IgD-negative memory B cell (primary cell): ENCODE measurements at regions not wholly inside any gene's neighbourhood (a gene's known extent, or its start where the extent isn't known, plus 50 kb on each side); places are given as distances from the start of the nearest gene placed in this dataset.

Source experiments
- H3K27ac Mint-ChIP-seq, 3 donors: one replicate each; pipeline ENCODE4 v1.8.0; 2020 to 2022; ENCODE audit warnings: mild to moderate bottlenecking in 3 of 3, mixed read lengths in 3 of 3, moderate library complexity in 1 of 3
- H3K27me3 Mint-ChIP-seq: one replicate; pipeline ENCODE4 v1.8.0; 2021; ENCODE audit warnings: mixed read lengths
- H3K36me3 Mint-ChIP-seq: one replicate; pipeline ENCODE4 v1.8.0; 2020; ENCODE audit warnings: mild to moderate bottlenecking, mixed read lengths
- H3K4me1 Mint-ChIP-seq, 3 donors: one replicate each; pipeline ENCODE4 v1.8.0; 2020 to 2022; ENCODE audit warnings: mixed read lengths in 3 of 3, mild to moderate bottlenecking in 1 of 3
- H3K4me3 Mint-ChIP-seq, 4 donors: one replicate each; pipeline ENCODE4 v1.8.0; 2020 to 2022; ENCODE audit warnings: mild to moderate bottlenecking in 4 of 4, mixed read lengths in 4 of 4, moderate library complexity in 3 of 4
- H3K9me3 Mint-ChIP-seq, 3 donors: one replicate each; pipeline ENCODE4 v1.8.0; 2020 to 2021; ENCODE audit warnings: mixed read lengths in 3 of 3, mild to moderate bottlenecking in 1 of 3

- H3K9me3 Mint-ChIP-seq, result peaks cover 0 to 9% (median 4%) of the 10 kb centered on the region in 3 donors
- H3K27ac Mint-ChIP-seq, result no peak overlapping the region
- H3K4me3 Mint-ChIP-seq, result no peak overlapping the region
- H3K36me3 Mint-ChIP-seq, result no peaks in the 10 kb centered on the region
- no peaks in the 10 kb centered on the region for H3K27me3 Mint-ChIP-seq
- H3K4me1 Mint-ChIP-seq, result no peaks in the 10 kb centered on the region
These were observed 823.2 kb upstream of the SALL3 start for GRCh38 chr18:78156466-78156865.

- Mint-ChIP-seq H3K27me3 (no peaks in the 10 kb centered on the region), H3K36me3 (no peaks in the 10 kb centered on the region), H3K9me3 (peaks cover 0 to 12% (median 7%) of the 10 kb centered on the region in 3 donors), H3K4me1 (no peaks in the 10 kb centered on the region), H3K4me3 (no peak overlapping the region), H3K27ac (no peak overlapping the region)
These were observed 820.7 kb upstream of the SALL3 start for GRCh38 chr18:78158943-78159342.

DNA sequence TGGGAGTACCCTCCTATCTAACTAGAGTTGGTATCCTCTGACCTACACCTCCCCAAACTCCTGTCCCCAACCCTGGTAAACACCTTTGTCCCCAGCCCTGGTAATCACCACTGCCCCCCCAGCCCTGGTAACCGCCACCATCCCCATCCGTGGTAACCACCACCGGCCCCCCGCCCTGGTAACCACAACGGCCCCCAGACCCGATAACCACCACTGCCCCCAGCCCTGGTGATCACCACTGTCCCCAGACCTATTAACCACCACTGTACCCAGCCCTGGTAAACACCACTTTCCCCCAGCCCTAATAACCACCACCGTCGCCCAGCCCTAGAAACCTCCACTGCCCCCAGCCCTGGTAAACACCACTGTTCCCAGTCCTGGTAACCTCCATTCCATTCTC lies 820.2 kb upstream of the SALL3 start:
- H3K9me3 Mint-ChIP-seq, result peaks cover 0 to 12% (median 7%) of the 10 kb centered on the region in 3 donors
- H3K27ac Mint-ChIP-seq, result no peak overlapping the region
- H3K4me3 Mint-ChIP-seq, result no peak overlapping the region
- H3K27me3 Mint-ChIP-seq, result no peaks in the 10 kb centered on the region
- H3K4me1 Mint-ChIP-seq, result no peaks in the 10 kb centered on the region
- no peaks in the 10 kb centered on the region for H3K36me3 Mint-ChIP-seq

GRCh38 chr18:78160961-78161656 lies 818.5 kb upstream of the SALL3 start:
- Mint-ChIP-seq H3K4me3 (no peak overlapping the region), H3K4me1 (no peaks in the 10 kb centered on the region), H3K27me3 (no peaks in the 10 kb centered on the region), H3K27ac (no peak overlapping the region), H3K36me3 (no peaks in the 10 kb centered on the region), H3K9me3 (peaks cover 0 to 12% (median 7%) of the 10 kb centered on the region in 3 donors)

GRCh38 chr18:78165525-78165924 lies 814.1 kb upstream of the SALL3 start:
- H3K9me3 Mint-ChIP-seq, result peaks cover 4 to 12% (median 8%) of the 10 kb centered on the region in 3 donors
- H3K27me3 Mint-ChIP-seq, result no peaks in the 10 kb centered on the region
- no peak overlapping the region for H3K27ac Mint-ChIP-seq
- H3K36me3 Mint-ChIP-seq, result no peaks in the 10 kb centered on the region
- H3K4me1 Mint-ChIP-seq, result no peaks in the 10 kb centered on the region
- no peak overlapping the region for H3K4me3 Mint-ChIP-seq

- peaks cover 2 to 8% (median 4%) of the 10 kb centered on the region in 3 donors for H3K9me3 Mint-ChIP-seq
These were observed 811.1 kb upstream of the SALL3 start for GRCh38 chr18:78168526-78168925.

DNA sequence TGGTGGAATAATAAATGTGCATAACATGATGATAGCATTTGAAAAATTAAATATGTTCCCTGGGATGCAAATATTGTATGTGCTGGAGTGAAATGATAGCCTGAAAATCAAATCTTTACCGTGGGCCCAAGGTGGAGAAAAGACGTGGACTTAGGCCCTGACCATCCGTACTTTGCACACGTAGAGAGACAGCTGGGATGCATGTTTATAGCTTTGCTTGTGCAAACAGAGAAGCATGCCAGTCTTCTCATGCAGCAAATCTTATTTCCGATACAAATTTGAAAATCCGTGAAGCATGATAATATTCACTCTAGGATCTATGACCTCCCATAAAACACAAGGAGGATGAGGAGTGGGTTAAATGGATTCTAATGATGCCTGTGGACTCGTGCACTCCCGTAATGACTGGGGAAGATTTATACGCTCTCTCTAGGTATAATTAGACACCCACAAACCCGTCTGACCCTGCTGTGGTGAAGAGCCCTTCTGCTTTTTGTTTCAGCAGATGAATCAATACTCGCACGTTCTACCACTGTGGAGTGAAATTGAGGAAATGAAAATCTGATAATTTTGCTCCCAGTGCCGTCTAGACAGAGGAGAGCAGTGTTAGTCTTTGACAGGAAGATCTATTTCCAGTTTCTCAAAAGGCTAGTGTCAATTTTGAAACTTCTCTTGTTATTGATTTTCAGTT lies 810.3 kb upstream of the SALL3 start:
- peaks cover 2 to 8% (median 4%) of the 10 kb centered on the region in 3 donors for H3K9me3 Mint-ChIP-seq
- H3K4me3 Mint-ChIP-seq, result no peak overlapping the region
- no peaks in the 10 kb centered on the region for H3K27me3 Mint-ChIP-seq
- no peaks in the 10 kb centered on the region for H3K36me3 Mint-ChIP-seq
- H3K27ac Mint-ChIP-seq, result no peak overlapping the region
- H3K4me1 Mint-ChIP-seq, result no peaks in the 10 kb centered on the region

More at GRCh38 chr18:78168526-78168925, 811.1 kb upstream of the SALL3 start:
- Mint-ChIP-seq H3K27ac (no peak overlapping the region), H3K4me3 (no peak overlapping the region), H3K36me3 (no peaks in the 10 kb centered on the region), H3K4me1 (no peaks in the 10 kb centered on the region), H3K27me3 (no peaks in the 10 kb centered on the region)

DNA sequence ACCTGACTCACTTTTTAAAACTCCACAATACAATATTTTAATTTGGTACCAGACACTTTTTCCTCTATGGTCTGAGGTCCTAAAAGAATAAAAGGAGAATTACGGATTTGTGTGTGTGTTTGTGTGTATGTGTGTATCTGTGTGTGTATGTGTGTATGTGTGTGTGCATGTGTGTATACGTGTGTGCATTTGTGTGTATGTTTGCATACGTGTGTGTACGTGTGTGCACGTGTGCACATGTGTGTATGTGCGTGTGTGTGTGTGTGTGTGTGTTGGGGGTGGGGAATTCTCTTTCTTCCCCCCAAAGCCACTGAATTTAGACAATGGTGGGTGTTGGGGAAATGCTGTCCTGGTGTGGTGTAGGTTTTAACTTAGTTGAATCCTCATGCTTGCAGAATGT lies 807.7 kb upstream of the SALL3 start:
- Mint-ChIP-seq H3K27me3 (peaks cover 2% of the 10 kb centered on the region), H3K27ac (no peak overlapping the region), H3K4me3 (no peak overlapping the region), H3K9me3 (peaks cover 2 to 9% (median 4%) of the 10 kb centered on the region in 3 donors), H3K36me3 (no peaks in the 10 kb centered on the region), H3K4me1 (no peaks in the 10 kb centered on the region)

DNA sequence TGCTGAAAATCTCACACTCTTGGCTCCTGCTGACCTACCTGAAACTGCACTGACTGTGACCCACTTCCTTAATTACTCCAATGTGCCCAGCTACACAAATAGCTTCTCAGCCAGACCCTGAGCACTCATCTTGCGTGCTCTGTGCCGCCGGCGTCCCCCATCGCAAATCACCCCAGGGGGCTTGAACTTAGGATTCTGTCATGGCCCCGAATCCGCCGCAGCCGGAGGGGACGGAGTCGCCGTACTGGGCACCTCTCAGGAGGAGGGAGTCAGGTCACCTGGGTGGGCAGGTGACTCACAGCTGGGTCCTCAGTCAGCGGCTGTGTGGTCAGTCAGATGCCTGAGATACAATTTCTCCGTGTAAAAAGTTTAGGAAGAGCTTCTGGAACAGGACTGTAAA lies 804.9 kb upstream of the SALL3 start:
- no peaks in the 10 kb centered on the region for H3K36me3 Mint-ChIP-seq
- peaks cover 2% of the 10 kb centered on the region for H3K27me3 Mint-ChIP-seq
- peak overlapping the region in 1 of 4 donors; percentile 52 for H3K4me3 Mint-ChIP-seq
- H3K27ac Mint-ChIP-seq, result no peak overlapping the region
- H3K9me3 Mint-ChIP-seq, result peaks cover 2 to 10% (median 9%) of the 10 kb centered on the region in 3 donors
- no peaks in the 10 kb centered on the region for H3K4me1 Mint-ChIP-seq

DNA sequence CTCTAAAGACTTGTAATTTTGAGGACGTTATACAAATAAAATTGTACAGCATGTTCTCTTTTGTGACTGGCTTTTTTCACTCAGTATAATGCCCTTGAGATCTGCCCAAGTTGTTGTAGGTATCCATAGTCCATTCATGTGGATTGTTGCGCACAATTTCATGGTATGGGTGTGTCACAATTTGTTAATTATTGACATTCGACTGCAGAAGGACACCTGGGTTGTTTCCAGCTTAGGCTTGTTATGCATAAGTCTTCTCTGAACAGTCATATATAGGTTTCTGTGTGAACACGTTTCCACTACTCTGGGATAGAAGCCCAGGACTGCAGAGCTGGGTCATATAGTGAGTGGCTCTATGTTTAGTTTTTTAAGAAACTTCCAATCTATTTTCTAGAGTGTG lies 800.8 kb upstream of the SALL3 start:
- H3K4me1 Mint-ChIP-seq, result no peaks in the 10 kb centered on the region

DNA sequence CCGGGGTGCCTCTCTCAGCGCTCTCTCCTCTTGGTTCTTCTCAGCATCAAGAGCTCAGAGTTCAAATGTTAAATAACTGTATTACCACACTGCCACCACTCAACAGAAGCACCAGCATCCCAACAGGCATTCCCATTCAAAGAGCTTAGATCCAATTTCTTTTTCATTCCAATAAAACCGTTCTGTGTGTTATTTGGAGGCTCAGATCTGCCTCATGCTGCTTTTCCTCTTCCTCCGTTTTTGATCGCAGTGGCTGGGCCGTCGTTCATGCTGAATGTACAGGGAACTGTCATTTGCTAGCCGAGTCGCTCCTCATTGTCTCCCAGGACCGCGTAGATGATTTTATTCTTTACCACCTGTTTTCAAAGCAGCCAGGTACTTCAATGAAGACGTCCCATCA lies 798.9 kb upstream of the SALL3 start:
- H3K4me1 Mint-ChIP-seq, result no peaks in the 10 kb centered on the region
- H3K9me3 Mint-ChIP-seq, result peaks cover 5 to 26% (median 11%) of the 10 kb centered on the region in 3 donors
- H3K4me3 Mint-ChIP-seq, result no peak overlapping the region
- no peak overlapping the region for H3K27ac Mint-ChIP-seq
- H3K27me3 Mint-ChIP-seq, result no peaks in the 10 kb centered on the region
- no peaks in the 10 kb centered on the region for H3K36me3 Mint-ChIP-seq

More for the DNA sequence above, 800.8 kb upstream of the SALL3 start:
- Mint-ChIP-seq H3K4me3 (no peak overlapping the region), H3K9me3 (peaks cover 5 to 25% (median 11%) of the 10 kb centered on the region in 3 donors), H3K27me3 (peaks cover 2% of the 10 kb centered on the region), H3K36me3 (no peaks in the 10 kb centered on the region), H3K27ac (no peak overlapping the region)

- Mint-ChIP-seq H3K27me3 (no peaks in the 10 kb centered on the region), H3K4me1 (no peaks in the 10 kb centered on the region), H3K4me3 (peak overlapping the region in 1 of 4 donors; percentile 47), H3K27ac (no peak overlapping the region), H3K9me3 (peaks cover 5 to 24% (median 5%) of the 10 kb centered on the region in 3 donors), H3K36me3 (no peaks in the 10 kb centered on the region)
These were observed 795.8 kb upstream of the SALL3 start for GRCh38 chr18:78183815-78184214.

GRCh38 chr18:78191276-78191675 lies 788.3 kb upstream of the SALL3 start:
- H3K9me3 Mint-ChIP-seq, result peaks cover 0 to 21% (median 5%) of the 10 kb centered on the region in 3 donors
- H3K36me3 Mint-ChIP-seq, result no peaks in the 10 kb centered on the region
- H3K27me3 Mint-ChIP-seq, result no peaks in the 10 kb centered on the region
- H3K27ac Mint-ChIP-seq, result no peak overlapping the region
- no peak overlapping the region for H3K4me3 Mint-ChIP-seq
- H3K4me1 Mint-ChIP-seq, result no peaks in the 10 kb centered on the region

DNA sequence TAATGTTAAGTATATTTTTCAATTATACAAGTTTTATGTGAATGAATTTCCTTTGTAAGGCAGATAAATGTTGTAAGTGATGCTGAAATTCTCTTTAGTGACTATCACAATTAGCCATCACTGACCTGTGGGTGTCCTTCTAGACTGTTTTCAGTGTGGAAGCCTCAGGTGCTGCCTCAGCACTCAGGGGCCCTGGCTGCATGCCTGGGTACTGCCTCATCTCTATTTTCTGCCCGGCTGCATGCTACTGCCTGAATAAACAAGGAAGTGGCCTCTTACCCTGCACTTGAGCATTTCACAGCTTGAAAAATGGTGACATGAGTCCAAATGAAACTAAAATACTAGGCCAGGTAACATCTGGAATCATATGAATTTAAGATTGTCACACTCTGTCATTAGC lies 787.6 kb upstream of the SALL3 start:
- H3K4me3 Mint-ChIP-seq, result no peak overlapping the region
- H3K4me1 Mint-ChIP-seq, result no peaks in the 10 kb centered on the region
- H3K27me3 Mint-ChIP-seq, result no peaks in the 10 kb centered on the region
- H3K36me3 Mint-ChIP-seq, result no peaks in the 10 kb centered on the region
- H3K9me3 Mint-ChIP-seq, result peaks cover 0 to 22% (median 5%) of the 10 kb centered on the region in 3 donors
- H3K27ac Mint-ChIP-seq, result no peak overlapping the region

GRCh38 chr18:78196280-78196679 lies 783.3 kb upstream of the SALL3 start:
- H3K36me3 Mint-ChIP-seq, result no peaks in the 10 kb centered on the region
- no peak overlapping the region for H3K27ac Mint-ChIP-seq
- H3K27me3 Mint-ChIP-seq, result no peaks in the 10 kb centered on the region
- peaks cover 1 to 23% (median 7%) of the 10 kb centered on the region in 3 donors for H3K9me3 Mint-ChIP-seq
- H3K4me1 Mint-ChIP-seq, result no peaks in the 10 kb centered on the region
- no peak overlapping the region for H3K4me3 Mint-ChIP-seq

- H3K36me3 Mint-ChIP-seq, result no peaks in the 10 kb centered on the region
- no peak overlapping the region for H3K27ac Mint-ChIP-seq
- H3K4me1 Mint-ChIP-seq, result no peaks in the 10 kb centered on the region
- H3K27me3 Mint-ChIP-seq, result no peaks in the 10 kb centered on the region
- H3K9me3 Mint-ChIP-seq, result peaks cover 1 to 23% (median 7%) of the 10 kb centered on the region in 3 donors
- H3K4me3 Mint-ChIP-seq, result no peak overlapping the region
These were observed 780.6 kb upstream of the SALL3 start for GRCh38 chr18:78199002-78199401.
